ENCODE measurements at regions not wholly inside any gene's neighbourhood (a gene's known extent, or its start where the extent isn't known, plus 50 kb on each side); places are given as distances from the start of the nearest gene placed in this dataset.
A peak's percentile ranks its signal among the peaks of the same experiment; 100 is the strongest.
"Not testable (repeated sequence)": the region's sequence is repeated elsewhere in the genome, so short reads cannot be mapped to it uniquely, and the experiment has no call there.

DNA sequence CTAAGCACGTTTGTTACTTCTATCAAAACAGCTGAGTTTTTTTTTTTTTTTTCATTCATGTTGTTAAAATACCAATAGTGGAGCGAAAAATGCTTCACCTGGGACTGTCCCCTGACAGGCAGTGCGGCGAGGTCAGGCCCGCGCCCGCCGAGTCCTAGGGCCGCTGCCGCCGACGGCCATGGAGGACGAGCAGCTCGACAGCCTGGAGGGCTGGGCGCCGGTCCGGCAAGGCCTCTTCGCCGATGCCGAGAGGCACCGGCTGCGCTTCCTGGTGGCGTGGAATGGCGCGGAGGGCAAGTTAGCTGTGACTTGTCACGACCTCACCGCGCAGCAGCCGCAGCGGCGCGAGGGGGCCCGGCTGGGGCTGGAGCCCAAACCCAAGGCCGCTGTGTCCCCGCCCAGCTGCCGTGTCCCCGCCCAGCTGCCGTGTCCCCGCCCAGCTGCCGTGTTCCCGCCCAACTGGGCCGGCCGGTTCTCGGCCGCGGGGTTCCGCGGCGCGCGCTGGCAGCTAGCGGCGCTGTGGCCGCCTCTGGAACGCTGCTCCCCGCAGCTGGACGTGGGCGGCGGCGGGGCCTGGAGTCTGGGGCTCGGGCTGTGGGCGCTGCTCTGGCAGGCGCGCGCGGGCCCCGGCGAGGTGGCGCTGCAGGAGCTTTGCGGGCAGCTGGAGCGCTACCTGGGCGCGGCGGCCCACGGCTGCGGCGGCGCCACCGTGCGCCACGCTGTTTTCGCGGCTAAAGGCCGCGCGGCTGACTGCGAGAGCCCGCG lies 56.7 kb upstream of the GOLGA8R start:
- ATAC-seq (ENCODE audit: low read depth) (peak; percentile 92), DNase-seq (ENCODE audit: low spot score in 2 of 2) (peak; percentile 67 to 76)
- H3K4me3 Mint-ChIP-seq, H3K36me3 Mint-ChIP-seq, H3K27ac Mint-ChIP-seq, H3K27me3 Mint-ChIP-seq, H3K4me1 Mint-ChIP-seq, H3K9me3 Mint-ChIP-seq: not testable (repeated sequence)

DNA sequence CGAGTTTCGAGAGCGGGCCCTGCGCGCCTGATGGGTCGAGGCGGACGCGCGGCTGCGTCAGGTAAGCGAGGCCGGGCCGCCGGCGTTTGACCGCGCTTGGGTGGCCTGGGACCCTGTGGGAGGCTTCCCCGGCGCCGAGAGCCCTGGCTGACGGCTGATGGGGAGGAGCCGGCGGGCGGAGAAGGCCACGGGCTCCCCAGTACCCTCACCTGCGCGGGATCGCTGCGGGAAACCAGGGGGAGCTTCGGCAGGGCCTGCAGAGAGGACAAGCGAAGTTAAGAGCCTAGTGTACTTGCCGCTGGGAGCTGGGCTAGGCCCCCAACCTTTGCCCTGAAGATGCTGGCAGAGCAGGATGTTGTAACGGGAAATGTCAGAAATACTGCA lies 57.3 kb upstream of the GOLGA8R start:
- not testable (repeated sequence) for H3K27me3 Mint-ChIP-seq; H3K4me1 Mint-ChIP-seq; H3K4me3 Mint-ChIP-seq; H3K27ac Mint-ChIP-seq; H3K36me3 Mint-ChIP-seq; ATAC-seq (ENCODE audit: low read depth); DNase-seq (ENCODE audit: low spot score in 2 of 2); H3K9me3 Mint-ChIP-seq

DNA sequence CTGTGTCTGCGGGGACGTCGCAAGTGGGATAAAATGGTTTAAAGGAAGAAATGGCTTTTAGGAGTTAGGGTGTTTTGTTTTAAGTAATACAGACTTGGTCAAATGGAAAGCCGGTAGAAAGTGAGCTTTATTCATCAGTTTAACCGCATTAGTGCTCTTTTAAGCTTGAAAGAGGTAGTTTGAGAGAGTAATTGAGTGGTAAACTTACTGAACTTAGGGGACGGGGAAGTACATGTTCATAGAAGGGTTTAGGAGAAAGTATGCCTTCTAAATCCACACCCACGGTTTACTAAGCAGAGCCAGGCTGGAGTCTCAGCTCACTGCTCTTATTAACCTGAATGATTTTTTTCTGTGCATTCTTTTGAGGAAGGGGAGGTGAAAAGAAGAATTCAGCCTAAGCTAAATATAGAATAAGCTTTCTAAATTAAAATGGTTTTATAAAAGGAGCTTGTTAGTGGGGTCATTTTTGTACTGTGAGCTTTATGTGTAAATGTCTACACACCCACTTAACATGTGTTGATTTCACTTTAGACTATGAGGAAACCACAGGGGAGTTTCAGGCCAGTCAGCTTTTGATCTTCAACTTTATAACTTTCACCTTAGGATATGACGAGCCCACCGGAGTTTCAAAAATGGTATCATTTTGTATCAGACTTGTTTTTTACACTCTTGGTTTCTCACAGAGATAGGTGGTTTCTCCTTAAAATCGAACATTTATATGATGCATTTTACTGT lies 57.9 kb upstream of the GOLGA8R start:
- not testable (repeated sequence) for H3K27ac Mint-ChIP-seq

DNA sequence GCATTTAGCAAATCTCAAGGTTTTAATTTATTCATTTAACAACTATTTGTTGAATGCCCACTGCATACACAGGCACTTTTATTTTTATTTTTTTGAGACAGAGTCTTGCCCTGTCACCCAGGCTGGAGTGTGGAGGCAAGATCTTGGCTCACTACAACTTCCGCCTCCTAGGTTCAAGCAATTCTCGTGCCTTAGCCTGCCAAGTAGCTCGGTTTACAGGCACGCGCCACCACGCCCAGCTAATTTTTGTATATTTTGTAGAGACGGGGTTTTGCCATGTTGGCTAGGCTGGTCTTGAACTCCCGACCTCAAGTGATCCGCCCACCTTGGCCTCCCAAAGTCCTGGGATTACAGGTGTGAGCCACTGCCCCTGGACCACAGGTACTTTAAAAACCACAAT lies 67.0 kb upstream of the GOLGA8Q start:
- H3K4me1 Mint-ChIP-seq; DNase-seq (ENCODE audit: low spot score in 2 of 2); H3K27me3 Mint-ChIP-seq; H3K27ac Mint-ChIP-seq; ATAC-seq (ENCODE audit: low read depth); H3K9me3 Mint-ChIP-seq; H3K4me3 Mint-ChIP-seq: not testable (repeated sequence)
- peaks cover 11% of the 10 kb centered on the region for H3K36me3 Mint-ChIP-seq

More for the DNA sequence above, 57.9 kb upstream of the GOLGA8R start:
- not testable (repeated sequence) for DNase-seq (ENCODE audit: low spot score in 2 of 2); ATAC-seq (ENCODE audit: low read depth); H3K4me3 Mint-ChIP-seq; H3K9me3 Mint-ChIP-seq; H3K4me1 Mint-ChIP-seq; H3K27me3 Mint-ChIP-seq; H3K36me3 Mint-ChIP-seq

DNA sequence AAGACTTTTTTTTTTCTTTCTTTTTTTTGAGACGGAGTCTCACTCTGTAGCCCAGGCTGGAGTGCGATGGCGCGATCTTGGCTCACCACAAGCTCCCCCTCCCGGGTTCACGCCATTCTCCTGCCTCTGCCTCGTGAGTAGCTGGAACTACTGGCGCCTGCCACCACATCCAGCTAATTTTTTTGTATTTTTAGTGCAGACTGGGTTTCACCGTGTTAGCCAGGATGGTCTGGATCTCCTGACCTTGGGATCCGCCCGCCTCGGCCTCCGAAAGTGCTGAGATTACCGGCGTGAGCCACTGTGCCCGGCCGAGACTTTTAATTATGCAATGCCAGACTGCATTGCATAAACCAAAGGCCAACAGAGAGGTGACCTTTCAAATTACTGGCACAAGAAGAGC lies 62.6 kb upstream of the GOLGA8Q start:
- DNase-seq (ENCODE audit: low spot score in 2 of 2); H3K9me3 Mint-ChIP-seq; H3K4me1 Mint-ChIP-seq; H3K4me3 Mint-ChIP-seq; ATAC-seq (ENCODE audit: low read depth); H3K27me3 Mint-ChIP-seq; H3K27ac Mint-ChIP-seq: not testable (repeated sequence)
- H3K36me3 Mint-ChIP-seq, result peaks cover 13% of the 10 kb centered on the region

DNA sequence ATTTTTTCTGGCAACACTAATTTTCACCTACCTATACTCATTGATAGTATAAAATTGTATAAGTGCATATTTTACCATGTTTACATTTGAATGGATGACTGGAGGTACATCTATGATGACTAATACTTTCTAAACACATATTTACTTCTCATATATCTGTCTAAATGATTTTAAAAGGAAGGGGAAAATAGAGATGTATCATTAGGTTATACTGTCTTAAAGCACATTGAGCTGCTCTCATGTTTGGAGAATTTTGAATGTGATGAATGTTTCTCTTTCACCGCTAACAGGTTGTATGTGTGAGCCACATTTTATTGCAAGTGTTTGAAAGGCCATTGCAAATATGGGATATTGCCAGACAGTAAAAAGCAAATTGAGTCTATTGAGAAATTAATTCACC lies 61.5 kb upstream of the GOLGA8Q start:
- not testable (repeated sequence) for DNase-seq (ENCODE audit: low spot score in 2 of 2); H3K4me1 Mint-ChIP-seq; H3K4me3 Mint-ChIP-seq; H3K9me3 Mint-ChIP-seq; ATAC-seq (ENCODE audit: low read depth); H3K27me3 Mint-ChIP-seq; H3K27ac Mint-ChIP-seq
- peaks cover 12% of the 10 kb centered on the region for H3K36me3 Mint-ChIP-seq

DNA sequence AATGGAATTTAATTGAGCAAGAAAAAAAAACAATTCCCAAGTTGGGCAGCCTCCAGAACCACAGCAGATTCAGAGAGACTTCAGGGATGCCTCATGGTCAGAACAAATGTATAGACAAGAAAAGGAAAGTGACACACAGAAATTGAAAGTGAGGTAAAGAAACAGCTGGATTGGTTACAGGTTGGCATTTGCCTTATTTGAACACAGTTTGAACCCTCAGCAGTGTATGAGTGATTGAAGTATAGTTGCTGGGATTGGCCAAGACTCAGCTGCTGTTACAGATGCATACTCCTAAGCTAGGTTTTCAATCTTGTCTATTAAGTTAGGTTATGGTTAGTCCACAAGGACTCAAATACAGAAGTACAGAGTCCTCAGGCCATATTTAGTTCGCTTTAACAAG lies 57.9 kb upstream of the GOLGA8Q start:
- H3K27ac Mint-ChIP-seq; H3K36me3 Mint-ChIP-seq; H3K27me3 Mint-ChIP-seq; H3K4me1 Mint-ChIP-seq; H3K4me3 Mint-ChIP-seq; DNase-seq (ENCODE audit: low spot score in 2 of 2); H3K9me3 Mint-ChIP-seq; ATAC-seq (ENCODE audit: low read depth): not testable (repeated sequence)

DNA sequence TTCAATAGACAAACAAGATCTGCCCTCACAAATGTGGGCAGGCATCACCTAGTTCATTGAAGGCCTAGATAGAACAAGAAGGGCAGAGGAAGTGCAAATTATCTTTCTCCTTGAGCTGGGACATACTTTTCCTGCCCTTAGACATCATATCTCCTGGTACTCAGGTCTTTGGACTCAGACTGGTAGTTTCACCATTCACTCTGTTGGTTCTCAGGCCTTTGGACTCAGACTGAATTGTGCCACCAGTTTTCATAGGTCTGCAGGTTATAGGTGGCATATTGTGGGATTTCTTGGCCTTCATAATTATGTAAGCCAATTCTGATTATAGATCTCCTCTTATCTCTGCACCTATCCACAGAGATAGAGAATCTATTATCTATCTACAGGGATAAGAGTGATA lies 54.6 kb upstream of the GOLGA8Q start:
- not testable (repeated sequence) for ATAC-seq (ENCODE audit: low read depth); H3K4me1 Mint-ChIP-seq

DNA sequence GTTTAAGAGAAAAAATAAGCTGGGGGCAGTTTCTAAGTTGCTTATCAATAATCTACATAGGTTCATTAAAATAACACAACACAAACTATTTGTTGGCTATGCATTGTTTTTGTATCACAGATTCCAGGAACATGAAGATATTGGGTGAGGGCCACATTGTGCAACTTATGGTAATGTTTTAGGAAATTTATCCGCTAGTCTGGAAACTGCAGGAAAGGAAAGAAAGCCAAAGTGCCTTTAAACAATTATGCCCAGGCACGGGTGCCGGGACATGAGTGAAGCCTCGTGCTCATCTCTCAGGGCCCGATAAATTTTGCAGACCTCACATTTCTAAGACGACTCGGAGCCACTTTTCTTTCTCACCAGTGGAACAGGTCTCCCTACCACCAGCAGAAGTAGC lies 52.6 kb upstream of the GOLGA8Q start:
- H3K4me3 Mint-ChIP-seq; H3K36me3 Mint-ChIP-seq; ATAC-seq (ENCODE audit: low read depth); H3K9me3 Mint-ChIP-seq; H3K27ac Mint-ChIP-seq; H3K4me1 Mint-ChIP-seq; H3K27me3 Mint-ChIP-seq; DNase-seq (ENCODE audit: low spot score in 2 of 2): not testable (repeated sequence)

More for the DNA sequence above, 54.6 kb upstream of the GOLGA8Q start:
- not testable (repeated sequence) for DNase-seq (ENCODE audit: low spot score in 2 of 2); H3K27me3 Mint-ChIP-seq; H3K27ac Mint-ChIP-seq; H3K9me3 Mint-ChIP-seq; H3K36me3 Mint-ChIP-seq; H3K4me3 Mint-ChIP-seq

DNA sequence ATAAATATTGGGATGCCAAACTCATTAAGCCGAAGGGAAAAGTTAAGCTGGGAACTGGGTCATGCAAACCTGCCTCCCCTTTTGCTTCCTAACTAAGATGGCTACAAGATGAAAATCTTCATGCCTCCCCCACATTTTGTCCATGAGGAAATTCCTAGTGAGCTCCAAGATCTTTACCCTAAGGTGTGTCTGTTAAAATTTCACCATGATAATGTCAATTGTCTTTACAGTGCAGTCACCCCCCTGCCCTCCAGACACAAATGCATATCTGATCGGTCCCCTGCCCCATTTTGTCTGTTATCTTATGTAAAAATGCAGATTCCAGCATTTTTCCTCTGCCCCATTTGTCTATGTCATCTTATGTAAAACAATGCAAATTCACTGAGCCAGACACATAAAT lies 51.3 kb upstream of the GOLGA8Q start:
- not testable (repeated sequence) for H3K4me3 Mint-ChIP-seq; H3K27ac Mint-ChIP-seq; DNase-seq (ENCODE audit: low spot score in 2 of 2); H3K4me1 Mint-ChIP-seq; H3K27me3 Mint-ChIP-seq; ATAC-seq (ENCODE audit: low read depth); H3K36me3 Mint-ChIP-seq; H3K9me3 Mint-ChIP-seq
